CD4-positive, alpha-beta T cell treated with Interleukin-15 for 1 hour (primary cell): ENCODE measurements at regions not wholly inside any gene's neighbourhood (a gene's known extent, or its start where the extent isn't known, plus 50 kb on each side); places are given as distances from the start of the nearest gene placed in this dataset.

ENCODE experiments used
- DNase-seq: peaks from one replicate; pipeline ENCODE4 v3.0.0-alpha.2; 2020

DNA sequence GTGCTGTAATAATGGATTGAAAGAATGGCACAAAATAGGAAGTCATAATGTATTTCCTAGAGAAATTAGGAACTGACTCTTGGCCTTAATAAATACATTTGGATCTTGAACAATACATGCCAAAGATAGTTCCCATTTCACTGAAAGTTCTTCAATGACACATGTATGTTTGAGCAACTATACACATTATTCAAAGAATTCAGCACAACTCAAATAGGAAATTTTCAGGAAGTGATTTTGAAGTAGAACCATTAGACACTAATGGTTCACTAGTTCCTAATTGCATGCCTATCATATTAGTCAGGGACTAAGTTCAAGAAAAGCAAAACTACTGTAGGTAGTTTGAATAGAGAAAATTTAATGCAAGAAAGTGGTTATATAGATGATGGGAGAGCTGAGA, 404.7 kb downstream of the LMO4 start:
- no peak for DNase-seq

GRCh38 chr1:87735750-87736149, 407.1 kb downstream of the LMO4 start:
- DNase-seq, result no peak

DNA sequence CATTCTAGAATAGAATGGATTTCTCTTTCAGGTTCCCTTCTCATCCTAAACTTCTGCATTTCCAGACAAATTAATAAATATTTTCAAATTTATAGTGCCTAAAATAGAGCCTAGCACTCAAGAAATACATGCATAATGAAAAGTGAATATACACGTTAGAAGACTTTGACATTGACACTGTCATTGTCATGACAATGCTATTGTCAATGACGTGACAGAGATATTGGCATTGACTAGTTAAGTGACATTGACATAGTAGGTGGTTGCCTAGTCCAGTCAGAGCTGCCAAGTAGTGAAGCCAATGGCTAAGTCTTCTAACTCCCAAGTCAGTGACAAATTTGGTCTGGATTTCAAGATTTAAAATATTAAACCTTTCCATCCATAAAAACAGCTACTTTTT, 410.5 kb downstream of the LMO4 start:
- no peak for DNase-seq

- DNase-seq, result no peak
Observed at GRCh38 chr1:87739704-87740103, 411.0 kb downstream of the LMO4 start.

DNA sequence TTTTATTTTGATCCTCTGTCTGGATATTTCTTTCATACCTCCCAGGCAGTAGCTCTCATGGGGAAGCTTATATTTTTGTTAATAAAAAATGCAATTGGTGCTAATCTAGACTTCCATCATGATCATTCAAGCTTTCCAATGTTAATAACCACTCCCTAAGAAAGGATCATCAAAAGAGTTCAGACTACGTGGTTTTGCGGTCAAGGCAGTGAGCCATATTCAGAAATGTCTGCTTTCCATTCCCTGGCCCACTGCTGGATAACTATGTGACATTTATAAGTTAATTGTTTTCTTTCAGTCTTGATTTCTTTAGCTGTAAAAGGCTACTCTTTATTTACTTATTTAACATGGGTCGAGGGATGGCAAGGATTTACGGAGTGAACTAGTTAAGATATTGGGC, 414.6 kb downstream of the LMO4 start:
- no peak for DNase-seq

- no peak for DNase-seq
Observed at GRCh38 chr1:87744056-87744455, 415.4 kb downstream of the LMO4 start.

GRCh38 chr1:87744763-87745162, 416.1 kb downstream of the LMO4 start:
- no peak for DNase-seq

DNA sequence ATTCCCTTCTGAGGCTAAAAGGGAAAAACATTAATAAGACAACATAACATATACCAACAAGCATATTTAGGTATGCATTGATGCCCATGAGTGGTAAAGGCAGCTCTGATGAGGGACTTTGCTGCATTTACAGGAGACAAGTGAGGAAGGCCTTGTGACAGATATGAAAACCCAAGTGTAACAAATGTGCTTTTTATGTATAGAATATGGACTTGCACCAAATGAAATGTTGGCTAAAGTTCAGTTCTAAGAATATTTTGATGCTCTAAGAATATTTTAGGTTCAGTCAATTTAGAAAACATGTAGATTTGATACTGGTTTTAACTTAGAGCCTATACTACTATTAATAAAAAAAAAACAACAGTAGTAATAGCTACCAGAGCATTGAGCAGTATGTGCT, 424.7 kb downstream of the LMO4 start:
- no peak for DNase-seq

DNA sequence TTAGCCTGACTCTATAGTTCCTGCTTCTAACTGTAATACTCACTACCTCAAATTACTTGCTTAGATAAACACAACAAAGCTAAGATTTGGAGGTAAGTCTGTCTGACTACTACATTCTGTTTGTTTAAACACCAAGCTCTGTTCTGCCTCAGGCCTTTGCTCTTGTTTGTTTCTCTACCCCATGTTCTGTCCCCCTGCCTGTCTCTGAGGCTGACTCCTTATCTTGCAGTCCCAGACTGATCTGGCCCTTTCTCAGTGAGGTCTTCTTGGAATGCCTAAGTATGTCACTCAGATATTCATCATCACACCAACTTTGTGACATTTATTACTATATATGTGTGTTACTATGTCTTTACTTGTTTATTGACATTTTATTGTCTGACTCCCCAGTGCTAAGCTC, 425.5 kb downstream of the LMO4 start:
- no peak for DNase-seq

DNA sequence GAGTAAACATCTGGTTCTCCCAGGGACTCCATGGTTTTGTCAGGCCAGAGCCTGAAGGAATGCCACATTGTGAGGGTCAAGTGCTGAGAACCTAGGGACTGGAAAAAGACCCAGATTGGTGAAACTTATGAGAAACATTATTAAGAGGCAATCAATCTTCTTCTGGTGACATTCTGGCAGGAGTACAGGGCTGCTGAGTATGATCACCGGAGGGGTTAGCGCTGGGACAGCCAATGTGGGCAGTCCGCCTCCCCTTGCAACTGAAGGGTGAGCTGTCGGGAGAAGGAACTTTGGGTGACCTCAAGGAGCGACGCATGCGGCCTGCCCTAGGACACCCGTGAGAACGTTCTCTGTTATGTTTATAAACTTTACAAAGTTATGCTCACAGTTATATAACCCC, 429.0 kb downstream of the LMO4 start:
- DNase-seq, result no peak

DNA sequence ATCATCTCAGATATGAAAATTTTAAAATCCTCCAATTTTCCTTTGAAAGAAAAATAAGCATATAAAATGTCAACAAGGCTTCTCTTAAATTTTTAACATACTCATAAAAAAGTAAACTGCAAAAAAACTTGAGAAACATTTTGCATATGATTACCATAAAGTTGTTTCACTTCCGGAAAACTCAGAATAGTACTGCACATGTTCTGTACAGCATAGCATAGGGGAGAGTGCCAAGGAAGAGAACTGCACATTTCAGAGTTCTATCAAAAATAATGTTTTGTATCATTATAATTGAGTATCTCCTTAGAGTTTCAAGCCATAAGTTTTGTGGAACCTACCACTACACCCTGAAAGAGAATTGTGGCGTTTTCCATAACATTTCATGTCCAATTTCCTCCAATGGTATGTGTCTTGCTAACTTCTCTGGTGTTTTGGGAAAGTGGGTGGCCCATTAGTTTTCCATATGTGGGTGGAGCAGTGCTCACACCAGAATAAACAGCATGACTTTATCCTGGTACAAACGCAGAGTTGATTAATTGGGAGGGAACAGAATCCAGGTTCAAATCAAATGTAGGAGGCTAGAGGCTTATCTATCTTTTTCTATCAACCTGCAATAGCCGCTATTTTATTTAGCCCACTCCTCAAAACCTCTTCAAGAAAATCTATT, 430.9 kb downstream of the LMO4 start:
- no peak for DNase-seq

- DNase-seq, result no peak
Observed at GRCh38 chr1:87760155-87760554, 431.5 kb downstream of the LMO4 start.

DNA sequence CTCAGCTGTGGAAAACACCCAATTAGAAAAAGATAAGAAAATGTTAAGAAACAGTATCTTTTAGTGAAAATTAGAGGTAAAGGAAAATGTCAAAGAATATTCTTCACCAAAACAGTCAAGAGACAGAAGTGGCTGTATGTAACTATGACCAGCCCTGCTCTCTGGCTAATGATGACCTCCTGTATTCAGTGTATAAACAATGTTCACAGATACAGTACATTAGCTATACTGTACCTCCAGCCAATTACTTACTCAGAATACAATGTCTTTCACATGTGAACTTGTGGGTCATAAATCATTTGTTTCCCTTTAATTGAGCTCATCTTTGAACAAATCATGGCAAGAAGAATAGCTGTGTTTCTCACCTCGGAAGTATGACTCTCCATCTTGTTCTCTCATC, 432.0 kb downstream of the LMO4 start:
- no peak for DNase-seq

DNA sequence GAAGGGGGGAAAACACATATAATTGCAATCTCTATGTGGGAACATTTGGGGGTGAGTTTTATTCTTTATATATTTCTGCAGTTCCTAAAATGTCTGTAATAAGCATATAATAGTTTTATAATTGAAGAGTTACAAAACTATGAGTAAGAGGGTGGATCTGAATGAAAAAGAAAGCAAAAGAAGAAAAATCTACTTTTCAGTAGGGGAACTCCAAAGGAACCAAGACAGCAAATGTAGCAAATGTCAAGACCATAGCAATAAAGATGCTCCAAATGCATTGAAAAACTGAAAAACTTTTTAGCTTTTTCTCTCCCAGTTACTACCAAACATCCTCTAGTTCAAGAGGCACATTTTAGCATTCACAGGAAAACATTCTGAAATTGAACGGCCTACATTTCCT, 434.8 kb downstream of the LMO4 start:
- no peak for DNase-seq

- DNase-seq, result no peak
Observed at GRCh38 chr1:87765057-87765680, 436.5 kb downstream of the LMO4 start.

DNA sequence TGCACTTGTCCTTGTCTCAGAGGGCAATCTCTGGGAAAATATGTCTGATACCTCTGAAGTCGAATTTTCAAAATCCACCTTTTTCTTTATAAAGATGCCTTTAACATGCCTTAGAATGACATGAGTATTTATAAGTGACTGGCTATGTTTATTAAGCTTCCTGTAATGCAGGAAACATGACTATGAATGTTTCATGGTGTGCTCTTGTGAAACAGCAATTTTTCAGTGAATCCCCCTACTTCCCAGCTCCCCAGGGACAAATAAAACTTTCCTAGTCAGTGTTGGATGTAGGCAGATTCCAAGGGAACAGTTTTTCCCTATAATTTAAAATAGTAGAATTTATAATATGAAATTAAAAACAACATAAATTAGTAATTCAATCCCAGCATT, 437.0 kb downstream of the LMO4 start:
- no peak for DNase-seq

DNA sequence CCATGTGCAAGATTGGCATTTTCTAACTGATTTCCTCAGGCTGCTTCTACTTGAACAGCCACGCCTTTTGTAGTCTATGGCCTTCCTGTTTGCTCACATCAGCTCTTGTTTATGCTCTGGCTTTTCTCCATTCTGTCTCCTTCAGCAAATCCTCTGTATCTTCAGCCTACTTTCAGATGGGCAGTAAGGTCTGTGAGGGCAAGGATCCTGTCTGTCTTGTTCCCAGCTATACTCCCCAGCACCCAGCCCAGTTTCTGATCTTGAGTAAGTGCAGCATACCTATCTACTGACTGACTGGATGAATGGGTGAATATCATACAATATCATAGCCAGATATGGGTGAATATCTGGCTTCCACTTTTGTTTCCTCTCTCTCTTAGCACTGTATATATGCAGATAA, 438.1 kb downstream of the LMO4 start:
- no peak for DNase-seq

DNA sequence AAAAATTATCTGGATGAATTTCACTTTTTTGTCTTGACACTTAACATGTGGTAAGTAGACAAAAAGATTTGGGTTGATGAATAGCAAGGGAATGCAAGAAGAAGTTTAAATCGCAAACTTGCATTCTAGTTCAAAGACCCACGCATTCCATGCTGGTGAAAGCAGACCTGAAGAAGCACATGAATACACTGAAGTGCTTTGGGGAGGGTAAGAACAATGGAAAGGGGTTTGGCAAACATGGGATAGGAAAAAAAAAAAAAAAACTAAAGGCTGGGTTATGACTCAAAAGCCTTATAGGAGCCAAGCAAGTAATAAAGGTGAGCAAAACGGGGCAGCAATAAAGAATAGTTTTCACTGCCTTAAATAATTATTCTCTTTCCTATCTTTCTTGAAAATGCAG, 450.2 kb downstream of the LMO4 start:
- DNase-seq, result no peak

GRCh38 chr1:87781554-87781953, 452.9 kb downstream of the LMO4 start:
- DNase-seq, result no peak

DNA sequence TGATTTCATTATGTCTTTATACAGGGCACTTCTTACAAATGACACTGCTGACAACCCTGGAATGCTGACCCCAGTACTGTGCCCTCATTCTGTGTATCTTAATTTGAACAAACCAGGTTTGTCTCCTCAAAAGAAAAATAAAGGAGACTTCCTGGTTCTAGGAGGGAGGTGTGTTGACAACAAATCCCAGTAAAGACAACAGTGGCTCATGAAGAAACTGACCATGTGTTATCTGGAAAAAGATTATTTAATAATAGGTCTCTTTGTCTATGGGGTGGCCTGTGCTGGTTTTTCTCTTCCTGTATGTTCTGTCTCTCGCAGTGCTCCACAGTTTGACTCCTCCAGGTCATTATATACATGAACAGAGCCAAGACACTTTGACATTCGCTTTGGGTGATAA, 454.6 kb downstream of the LMO4 start:
- DNase-seq, result no peak

DNA sequence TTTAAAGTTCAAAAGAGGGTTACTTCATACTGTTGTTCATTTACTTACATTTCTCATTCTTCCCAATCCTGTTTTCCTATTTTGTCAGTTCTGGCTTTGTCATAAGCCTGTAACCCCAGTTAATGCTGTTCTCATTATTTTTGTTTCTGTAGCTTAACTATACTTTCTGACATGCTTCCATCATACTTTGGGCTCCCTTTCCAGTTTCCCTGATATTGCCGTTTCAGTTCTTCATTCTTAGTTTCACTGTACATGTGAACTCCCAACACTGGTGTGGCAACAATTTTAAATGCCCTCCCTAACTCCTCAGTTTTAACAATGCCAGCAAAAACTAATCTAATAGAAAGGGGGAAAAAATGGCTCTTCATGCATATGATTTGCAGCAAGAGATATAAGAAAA, 456.7 kb downstream of the LMO4 start:
- DNase-seq, result no peak

DNA sequence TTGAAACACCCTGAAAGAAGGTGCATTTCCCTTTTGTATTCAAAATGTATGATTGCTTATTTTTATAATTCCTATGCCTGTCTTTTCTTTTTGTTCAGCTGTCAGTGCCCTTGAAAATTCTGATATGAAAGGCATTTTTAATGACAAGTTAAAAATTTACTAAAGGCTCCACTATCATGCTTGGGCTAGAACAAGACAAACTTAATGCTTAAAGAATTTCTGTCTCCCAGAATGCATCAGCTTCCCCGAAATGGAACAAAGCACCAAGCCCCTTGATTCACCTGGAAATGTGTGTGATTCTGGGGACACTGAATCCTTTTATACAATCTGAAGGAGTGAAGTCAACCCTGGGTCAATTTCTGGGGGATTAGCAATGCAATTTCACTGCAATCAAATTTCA, 457.5 kb downstream of the LMO4 start:
- DNase-seq, result no peak

DNA sequence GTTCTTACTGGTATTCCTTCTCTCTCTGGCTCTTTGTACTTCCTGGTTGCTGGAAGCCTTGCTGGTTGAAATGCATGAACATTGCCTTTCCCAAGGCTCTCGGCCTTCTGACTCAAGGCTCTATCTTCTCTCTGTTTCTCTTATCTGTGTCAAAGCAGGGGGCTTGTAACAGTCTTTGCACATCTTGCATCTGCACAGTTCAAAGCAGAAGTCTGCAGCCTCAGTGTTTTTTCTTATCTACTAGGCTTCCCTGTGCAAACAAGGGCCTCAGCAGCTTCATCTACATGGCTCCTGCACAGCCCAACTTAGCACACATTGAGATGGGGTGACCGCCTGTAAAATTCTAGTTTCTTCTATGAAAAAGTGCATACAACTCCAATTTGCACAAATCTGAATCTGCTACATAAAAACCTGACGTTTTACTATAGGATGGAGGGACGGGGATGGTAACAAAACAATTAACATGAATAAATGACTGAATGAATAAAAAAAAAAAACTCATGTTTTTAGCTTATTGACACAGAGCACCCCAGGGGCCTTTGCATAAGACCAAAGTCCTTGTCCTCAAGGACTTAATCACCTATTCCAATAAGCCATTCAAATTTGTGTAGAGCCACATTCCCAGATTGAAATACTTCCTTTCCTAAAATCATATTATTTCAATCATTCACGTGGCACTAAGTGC, 458.3 kb downstream of the LMO4 start:
- no peak for DNase-seq

DNA sequence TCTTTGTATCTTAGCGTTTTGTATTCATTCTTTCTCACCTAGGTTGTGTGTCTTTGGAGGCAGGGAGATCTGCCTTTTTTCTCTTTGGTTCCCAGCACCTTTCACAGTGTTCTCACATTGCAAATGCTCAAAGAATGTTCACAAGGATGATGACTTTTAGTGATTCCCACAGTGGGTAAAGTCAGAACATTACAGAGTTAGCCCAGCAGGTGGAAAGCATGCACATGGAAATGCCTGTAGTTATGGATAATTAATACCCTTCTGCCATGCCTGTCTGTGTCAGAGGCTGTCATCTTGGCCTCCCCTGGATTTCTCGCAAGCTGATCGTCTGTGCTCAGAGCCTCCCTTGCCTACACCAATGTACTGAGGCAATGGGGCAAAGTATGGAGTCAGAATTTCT, 458.9 kb downstream of the LMO4 start:
- DNase-seq, result no peak

GRCh38 chr1:87790756-87791155, 462.1 kb downstream of the LMO4 start:
- no peak for DNase-seq
